Esophagus muscularis mucosa (tissue), 4 donors: ENCODE measurements at regions not wholly inside any gene's neighbourhood (a gene's known extent, or its start where the extent isn't known, plus 50 kb on each side); places are given as distances from the start of the nearest gene placed in this dataset.

ENCODE experiments used
- DNase-seq: peaks from one replicate; pipeline ENCODE4 v3.0.0-alpha.2; 2017; ENCODE audit errors: extremely low spot score
- H3K27ac ChIP-seq, 4 donors: fragments of 200-600 bp; sonication (generic); replicated peaks in 1 of 4; 1 replicate in 3 of 4; 2 replicates in 1 of 4; pipeline ENCODE4 v1.5.1; 2016 to 2019; ENCODE audit warnings: mild to moderate bottlenecking in 1 of 4
- H3K27me3 ChIP-seq, 4 donors: fragments of 200-600 bp; sonication (generic); one replicate each; pipeline versions ENCODE4 v1.5.1 to v1.6.0; 2016 to 2019
- H3K36me3 ChIP-seq, 4 donors: fragments of 200-600 bp; sonication (generic); one replicate each; pipeline ENCODE4 v1.5.1; 2016 to 2019
- H3K4me1 ChIP-seq, 4 donors: fragments of 200-600 bp; sonication (generic); one replicate each; pipeline ENCODE4 v1.5.1; 2016 to 2019
- H3K4me3 ChIP-seq, 4 donors: fragments of 200-600 bp; sonication (generic); 1 replicate in 2 of 4; 2 replicates in 2 of 4; pipeline ENCODE4 v1.5.1; 2016 to 2019; ENCODE audit warnings: mild to moderate bottlenecking in 4 of 4, moderate library complexity in 1 of 4
- H3K9me3 ChIP-seq, 4 donors: fragments of 200-600 bp; sonication (generic); 1 replicate in 3 of 4; 2 replicates in 1 of 4; pipeline ENCODE4 v1.5.1; 2016 to 2019
- EP300 ChIP-seq: sonication (generic); formaldehyde crosslinking; IDR thresholded peaks from one replicate; pipeline ENCODE4 v1.6.1; 2017; ENCODE audit warnings: antibody characterized with exemption
- POLR2A ChIP-seq: fragments of 450-650 bp; IDR thresholded peaks from one replicate; pipeline ENCODE4 v1.6.1; 2017; ENCODE audit warnings: antibody characterized with exemption, moderate library complexity, mild to moderate bottlenecking, low read depth
- POLR2AphosphoS5 ChIP-seq, 2 donors: sonication (generic); formaldehyde crosslinking; IDR thresholded peaks; one replicate each; pipeline ENCODE4 v1.6.1; 2017; ENCODE audit warnings: antibody characterized with exemption in 2 of 2
- WGBS: methylation state at CpG from one replicate; pipeline ENCODE4 v1.1.5; 2018; 5-methylcytosine and 5-hydroxymethylcytosine counted together
- intact Hi-C: fragments of 100-400 bp; cut with DNase I; formaldehyde crosslinking; loops from one replicate; pipeline ENCODE4 v1.15.1; 2023
- TF ChIP-seq, protein P1 (sequence below), 3 experiments: fragments of 200-600 bp in 2 of 3; fragments of 450-650 bp in 1 of 3; sonication (generic) in 2 of 3; IDR thresholded peaks; one replicate each; pipeline ENCODE4 v1.5.1; 2017 to 2019; ENCODE audit warnings: antibody characterized with exemption in 3 of 3, mild to moderate bottlenecking in 2 of 3, moderate library complexity in 1 of 3

GRCh38 chr7:84462259-84462658, 267.7 kb upstream of the SEMA3A start:
- DNase-seq: no peak
- Histone ChIP-seq H3K9me3 (no peaks in the 10 kb centered on the region), H3K4me1 (no peaks in the 10 kb centered on the region), H3K36me3 (no peaks in the 10 kb centered on the region), H3K4me3 (no peak overlapping the region), H3K27ac (no peak overlapping the region), H3K27me3 (no peaks in the 10 kb centered on the region)
- TF ChIP-seq EP300 (no peak), POLR2A (no peak)
- intact Hi-C loops: no loop called here

DNA sequence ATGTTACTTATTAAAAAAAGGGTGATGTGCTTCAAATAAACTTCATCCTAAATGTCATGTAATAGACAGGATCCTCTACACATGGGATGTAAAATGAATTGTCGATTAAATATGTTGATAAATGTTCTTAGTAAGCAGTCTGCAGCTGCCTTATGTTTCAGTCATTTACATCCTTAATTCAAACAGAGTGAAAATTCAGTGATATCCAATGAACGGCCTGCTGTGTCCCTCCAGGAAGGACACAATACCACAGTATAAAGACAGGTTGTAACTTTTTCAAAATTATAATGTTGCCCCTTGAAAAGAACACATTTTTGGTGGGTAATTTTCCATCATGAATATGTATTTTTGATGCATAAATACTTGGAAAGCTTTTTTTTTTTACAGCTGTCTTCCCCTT, 266.5 kb upstream of the SEMA3A start:
- TF ChIP-seq EP300: no peak
- TF ChIP-seq, protein P1, sequence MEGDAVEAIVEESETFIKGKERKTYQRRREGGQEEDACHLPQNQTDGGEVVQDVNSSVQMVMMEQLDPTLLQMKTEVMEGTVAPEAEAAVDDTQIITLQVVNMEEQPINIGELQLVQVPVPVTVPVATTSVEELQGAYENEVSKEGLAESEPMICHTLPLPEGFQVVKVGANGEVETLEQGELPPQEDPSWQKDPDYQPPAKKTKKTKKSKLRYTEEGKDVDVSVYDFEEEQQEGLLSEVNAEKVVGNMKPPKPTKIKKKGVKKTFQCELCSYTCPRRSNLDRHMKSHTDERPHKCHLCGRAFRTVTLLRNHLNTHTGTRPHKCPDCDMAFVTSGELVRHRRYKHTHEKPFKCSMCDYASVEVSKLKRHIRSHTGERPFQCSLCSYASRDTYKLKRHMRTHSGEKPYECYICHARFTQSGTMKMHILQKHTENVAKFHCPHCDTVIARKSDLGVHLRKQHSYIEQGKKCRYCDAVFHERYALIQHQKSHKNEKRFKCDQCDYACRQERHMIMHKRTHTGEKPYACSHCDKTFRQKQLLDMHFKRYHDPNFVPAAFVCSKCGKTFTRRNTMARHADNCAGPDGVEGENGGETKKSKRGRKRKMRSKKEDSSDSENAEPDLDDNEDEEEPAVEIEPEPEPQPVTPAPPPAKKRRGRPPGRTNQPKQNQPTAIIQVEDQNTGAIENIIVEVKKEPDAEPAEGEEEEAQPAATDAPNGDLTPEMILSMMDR (IDR thresholded peaks at IDR 0.05): no peak
- no peak for TF ChIP-seq POLR2A
- no peak for TF ChIP-seq POLR2AphosphoS5 (IDR thresholded peaks at IDR 0.05)
- Histone ChIP-seq H3K27ac (no peak overlapping the region), H3K9me3 (no peaks in the 10 kb centered on the region), H3K4me3 (no peak overlapping the region), H3K36me3 (no peaks in the 10 kb centered on the region), H3K27me3 (no peaks in the 10 kb centered on the region), H3K4me1 (no peaks in the 10 kb centered on the region)
- no peak for DNase-seq
- 51% methylated on average over 2 of the region's 2 CpGs for WGBS
- intact Hi-C loops: no loop called here

- DNase-seq: no peak
- TF ChIP-seq, protein P1 (IDR thresholded peaks at IDR 0.05): no peak
- TF ChIP-seq EP300: no peak
- no peak for TF ChIP-seq POLR2AphosphoS5 (IDR thresholded peaks at IDR 0.05)
- TF ChIP-seq POLR2A: no peak
- Histone ChIP-seq H3K9me3 (no peaks in the 10 kb centered on the region), H3K27me3 (no peaks in the 10 kb centered on the region), H3K36me3 (no peaks in the 10 kb centered on the region), H3K27ac (no peak overlapping the region), H3K4me3 (no peak overlapping the region), H3K4me1 (peaks cover 0 to 6% (median 0%) of the 10 kb centered on the region in 4 donors)
- intact Hi-C loops: loop anchor here (10.0 kb wide), 1 partner anchor 481 kb away; no protein-coding TSS in a partner anchor
- 95% methylated on average over 1 of the region's 1 CpG for WGBS
Measured at GRCh38 chr7:84455788-84456187, 261.2 kb upstream of the SEMA3A start.

DNA sequence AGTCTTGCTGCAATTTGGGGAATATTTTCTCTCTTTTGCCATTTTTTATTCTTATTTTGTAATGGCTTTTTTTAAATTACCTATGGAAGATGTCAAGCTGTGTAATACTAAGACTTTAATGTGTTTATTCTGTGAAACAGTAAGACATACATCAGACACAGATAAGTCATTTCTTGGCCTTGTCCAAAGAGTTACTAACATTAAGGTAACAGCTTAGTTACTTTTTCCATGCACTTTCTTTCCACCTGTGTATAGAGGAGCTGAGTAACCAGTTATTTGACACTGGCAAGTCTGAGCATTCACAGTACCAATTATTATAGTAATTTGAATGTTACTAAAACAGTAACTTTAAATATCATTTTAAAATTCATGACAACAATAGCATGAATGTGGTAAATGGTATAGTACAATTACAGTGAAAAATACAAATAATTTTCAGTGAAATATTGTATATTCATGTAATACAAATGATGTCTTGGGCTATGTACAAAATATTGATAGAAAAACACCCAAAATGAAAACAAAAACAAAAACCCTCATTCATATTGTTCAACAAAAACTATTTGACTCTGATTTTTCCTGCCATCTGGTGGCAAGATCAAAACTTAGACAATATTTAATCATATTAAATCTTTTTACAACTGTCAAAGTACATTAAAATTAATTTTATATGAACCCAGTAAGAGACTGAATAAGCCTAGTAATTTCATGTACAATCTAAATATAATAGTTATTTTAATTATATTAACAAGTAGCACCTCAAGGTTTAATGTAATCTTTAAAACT, 259.8 kb upstream of the SEMA3A start:
- Histone ChIP-seq H3K36me3 (no peaks in the 10 kb centered on the region), H3K4me3 (no peak overlapping the region), H3K27ac (no peak overlapping the region), H3K9me3 (peaks cover 0 to 5% (median 0%) of the 10 kb centered on the region in 4 donors), H3K4me1 (peaks cover 0 to 6% (median 0%) of the 10 kb centered on the region in 4 donors), H3K27me3 (no peaks in the 10 kb centered on the region)
- intact Hi-C loops: loop anchor here (10.0 kb wide), 1 partner anchor 480 kb away; no protein-coding TSS in a partner anchor
- TF ChIP-seq, protein P1 (IDR thresholded peaks at IDR 0.05): peak in 1 of 3 experiments; percentile 17
- no peak for TF ChIP-seq POLR2A
- no peak for DNase-seq

GRCh38 chr7:84452618-84453017, 258.0 kb upstream of the SEMA3A start:
- WGBS: 90% methylated on average over 1 of the region's 1 CpG
- no peaks in the 10 kb centered on the region for H3K27me3 ChIP-seq
- H3K9me3 ChIP-seq: peaks cover 0 to 5% (median 0%) of the 10 kb centered on the region in 4 donors
- no peak for TF ChIP-seq EP300
- TF ChIP-seq POLR2AphosphoS5 (IDR thresholded peaks at IDR 0.05): no peak
- TF ChIP-seq POLR2A: no peak
- H3K4me1 ChIP-seq: peaks cover 0 to 6% (median 0%) of the 10 kb centered on the region in 4 donors
- intact Hi-C loops: loop anchor here (10.0 kb wide), 1 partner anchor 478 kb away; no protein-coding TSS in a partner anchor
- no peaks in the 10 kb centered on the region for H3K36me3 ChIP-seq
- H3K27ac ChIP-seq: no peak overlapping the region
- no peak overlapping the region for H3K4me3 ChIP-seq
- no peak for DNase-seq
